GM23248 (cell line): ENCODE measurements at regions not wholly inside any gene's neighbourhood (a gene's known extent, or its start where the extent isn't known, plus 50 kb on each side); places are given as distances from the start of the nearest gene placed in this dataset.
"Not testable (repeated sequence)": the region's sequence is repeated elsewhere in the genome, so short reads cannot be mapped to it uniquely, and the experiment has no call there.

Experiments used
- DNase-seq: peaks from one replicate; pipeline ENCODE4 v3.0.0-alpha.2; 2015
- H2AFZ ChIP-seq: fragments of 200-600 bp; sonication (generic); 2 replicates; pipeline ENCODE4 v1.6.1; 2016; ENCODE audit warnings: antibody characterized with exemption
- H3F3A ChIP-seq: fragments of 200-600 bp; sonication (generic); 2 replicates; pipeline ENCODE4 v1.6.1; 2016; ENCODE audit warnings: mild to moderate bottlenecking, antibody characterized with exemption, mixed run types; ENCODE audit not compliant: insufficient read depth
- H3K27ac ChIP-seq: fragments of 200-600 bp; sonication (generic); 2 replicates; pipeline ENCODE4 v1.5.1; 2016; ENCODE audit warnings: mild to moderate bottlenecking
- H3K27me3 ChIP-seq: fragments of 200-600 bp; sonication (generic); replicated peaks from 2 replicates; pipeline ENCODE4 v1.6.1; 2016; ENCODE audit warnings: mild to moderate bottlenecking; ENCODE audit not compliant: insufficient read depth
- H3K36me3 ChIP-seq: fragments of 200-600 bp; sonication (generic); 2 replicates; pipeline ENCODE4 v1.6.1; 2016; ENCODE audit warnings: low read depth, mild to moderate bottlenecking
- H3K4me1 ChIP-seq: fragments of 200-600 bp; sonication (generic); 2 replicates; pipeline ENCODE4 v1.6.1; 2016; ENCODE audit warnings: mild to moderate bottlenecking; ENCODE audit not compliant: insufficient read depth
- H3K4me2 ChIP-seq: fragments of 200-600 bp; sonication (generic); one replicate; pipeline ENCODE4 v1.6.1; 2016; ENCODE audit warnings: mild to moderate bottlenecking; ENCODE audit not compliant: unreplicated experiment
- H3K4me3 ChIP-seq: fragments of 200-600 bp; sonication (generic); 2 replicates; pipeline ENCODE4 v1.5.1; 2016; ENCODE audit warnings: mild to moderate bottlenecking
- H3K79me2 ChIP-seq: fragments of 200-600 bp; sonication (generic); 2 replicates; pipeline ENCODE4 v1.6.1; 2016; ENCODE audit warnings: mild to moderate bottlenecking; ENCODE audit not compliant: insufficient read depth
- H3K9ac ChIP-seq: fragments of 200-600 bp; sonication (generic); 2 replicates; pipeline ENCODE4 v1.6.1; 2016; ENCODE audit warnings: mild to moderate bottlenecking
- H3K9me2 ChIP-seq: fragments of 200-600 bp; sonication (generic); 2 replicates; pipeline ENCODE4 v1.6.1; 2016; ENCODE audit warnings: mixed run types, mild to moderate bottlenecking, moderate library complexity; ENCODE audit not compliant: insufficient read depth
- H3K9me3 ChIP-seq: fragments of 200-600 bp; sonication (generic); one replicate; pipeline ENCODE4 v1.6.1; 2017; ENCODE audit warnings: low read depth
- H4K20me1 ChIP-seq: fragments of 200-600 bp; sonication (generic); 2 replicates; pipeline ENCODE4 v1.6.0; 2016; ENCODE audit not compliant: insufficient read depth
- EZH2 ChIP-seq: fragments of 200-600 bp; sonication (generic); IDR thresholded peaks from 2 replicates; pipeline ENCODE4 v1.6.1; 2018; ENCODE audit warnings: antibody characterized with exemption, mild to moderate bottlenecking; ENCODE audit not compliant: insufficient read depth, poor library complexity, severe bottlenecking
- EZH2phosphoT487 ChIP-seq: fragments of 200-600 bp; sonication (generic); IDR thresholded peaks from 2 replicates; pipeline ENCODE4 v1.6.1; 2018; ENCODE audit warnings: antibody characterized with exemption, moderate library complexity, mild to moderate bottlenecking, low read depth; ENCODE audit not compliant: insufficient read depth
- WGBS, 2 experiments: methylation state at CpG; one replicate each; pipeline ENCODE4 v1.1.6; 2015 to 2017; ENCODE audit warnings: low lambda C conversion rate in 2 of 2, low coverage in 1 of 2; ENCODE audit errors: missing lambda C conversion rate in 2 of 2; 5-methylcytosine and 5-hydroxymethylcytosine counted together
- in situ Hi-C: fragments of 300-500 bp; cut with MboI; formaldehyde crosslinking; loops from 2 replicates; pipeline ENCODE4 v1.15.0; 2020

DNA sequence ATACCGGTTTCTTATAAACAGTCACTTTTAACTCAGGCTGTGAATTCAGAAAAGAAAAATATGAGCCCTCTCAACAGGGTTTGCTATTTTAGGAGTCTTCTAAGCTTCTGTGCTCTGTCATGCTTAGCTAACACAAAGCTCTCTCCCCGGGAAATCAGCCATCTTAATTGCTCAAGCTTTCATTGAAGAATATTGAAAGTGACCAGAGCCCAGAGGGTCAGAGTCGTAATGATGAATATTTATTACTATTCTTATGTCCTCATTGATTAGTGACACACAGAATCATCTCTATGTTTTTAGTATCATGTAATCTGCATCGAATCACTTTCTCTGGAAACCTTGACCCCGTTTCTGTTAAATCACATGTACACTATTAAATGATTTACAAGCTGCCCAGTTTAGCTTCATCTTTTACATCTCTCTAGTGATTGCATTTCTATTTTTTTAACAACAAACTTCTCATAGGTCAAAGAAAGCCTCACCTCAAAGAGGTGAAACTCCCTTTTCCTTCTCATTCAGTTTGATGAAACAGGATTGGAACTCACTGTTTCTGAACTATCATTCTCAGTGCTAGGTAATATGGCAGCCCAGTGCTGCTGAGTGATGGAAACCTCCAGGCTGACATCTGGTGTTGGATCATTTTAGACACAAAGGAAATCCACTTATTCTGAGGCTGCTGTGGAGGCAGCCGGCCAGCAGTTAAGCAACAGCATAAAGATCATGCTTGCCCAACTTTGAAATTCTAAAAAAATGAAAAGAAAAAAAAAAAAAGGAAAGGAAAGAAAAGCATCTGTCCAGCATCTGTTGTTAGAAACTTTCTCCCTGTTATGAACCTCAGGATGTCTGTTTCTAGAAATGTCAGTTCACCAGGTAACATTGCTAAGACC, 96.3 kb downstream of the RFPL4B start:
- Histone ChIP-seq H4K20me1 (no peaks in the 10 kb centered on the region), H3K4me2 (no peak overlapping the region), H3K27me3 (no peaks in the 10 kb centered on the region), H3F3A (no peaks in the 10 kb centered on the region), H2AFZ (no peak overlapping the region), H3K9ac (no peak overlapping the region), H3K27ac (no peak overlapping the region), H3K79me2 (no peaks in the 10 kb centered on the region), H3K9me2 (no peaks in the 10 kb centered on the region), H3K4me1 (peaks cover 3% of the 10 kb centered on the region; the same call in 1 of the 2 replicates), H3K36me3 (no peaks in the 10 kb centered on the region), H3K4me3 (no peak overlapping the region), H3K9me3 (no peaks in the 10 kb centered on the region)
- in situ Hi-C loops, result no loop called here
- DNase-seq, result peak; percentile 83
- no peak for TF ChIP-seq EZH2
- no peak for TF ChIP-seq EZH2phosphoT487
- WGBS, 2 experiments, result 40 to 44% methylated on average over 6 of the region's 6 CpGs

DNA sequence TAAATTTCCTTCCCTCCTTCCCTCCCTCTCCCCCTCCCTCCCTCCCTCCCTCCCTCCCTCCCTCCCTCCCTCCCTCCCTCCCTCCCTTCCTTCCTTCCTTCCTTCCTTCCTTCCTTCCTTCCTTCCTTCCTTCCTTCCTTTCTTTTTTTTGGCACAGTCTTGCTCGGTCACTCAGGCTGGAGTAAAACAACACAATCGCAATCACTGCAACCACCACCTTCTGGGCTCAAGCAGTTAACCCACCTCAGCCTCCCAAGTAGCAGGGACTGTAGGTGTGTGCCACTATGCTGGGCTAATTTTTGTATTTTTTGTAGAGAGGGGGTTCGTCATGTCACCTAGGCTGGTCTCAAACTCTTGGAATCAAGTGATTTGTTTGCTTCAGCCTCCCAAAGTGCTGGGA, 101.7 kb downstream of the RFPL4B start:
- H3K9me2 ChIP-seq, H3K79me2 ChIP-seq, H3K27ac ChIP-seq, H4K20me1 ChIP-seq, H3K36me3 ChIP-seq, H3K27me3 ChIP-seq, DNase-seq, H3K4me1 ChIP-seq, H3K9me3 ChIP-seq, H3K4me2 ChIP-seq, H2AFZ ChIP-seq, H3K4me3 ChIP-seq, H3K9ac ChIP-seq, H3F3A ChIP-seq, in situ Hi-C loops: not testable (repeated sequence)
- 90% methylated on average over 3 of the region's 3 CpGs for WGBS, 2 experiments

DNA sequence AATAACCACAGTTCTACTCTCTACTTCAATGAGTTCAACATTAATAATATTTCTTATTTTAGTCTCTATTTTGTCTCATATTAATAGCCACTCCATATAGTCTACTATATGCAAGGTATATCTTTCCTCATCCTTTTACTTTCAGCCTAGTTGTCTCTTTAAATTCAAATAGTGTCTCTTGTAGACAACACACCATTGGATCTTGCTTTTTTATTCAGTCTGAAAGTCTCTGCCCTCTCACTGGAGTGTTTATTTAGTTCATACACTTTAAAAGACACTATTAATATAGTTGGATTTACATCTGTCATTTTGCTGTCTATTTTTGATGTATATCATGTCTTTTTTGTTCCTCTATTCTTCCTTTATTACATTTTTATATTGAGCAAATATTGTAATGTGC, 103.5 kb downstream of the RFPL4B start:
- TF ChIP-seq EZH2phosphoT487, result no peak
- TF ChIP-seq EZH2, result no peak
- in situ Hi-C loops, result no loop called here
- no peak for DNase-seq
- H3K4me1 ChIP-seq, result no peaks in the 10 kb centered on the region
- H3K9me2 ChIP-seq, result no peaks in the 10 kb centered on the region
- no peaks in the 10 kb centered on the region for H4K20me1 ChIP-seq
- no peak overlapping the region for H2AFZ ChIP-seq
- no peaks in the 10 kb centered on the region for H3K79me2 ChIP-seq
- no peak overlapping the region for H3K9ac ChIP-seq
- no peak overlapping the region for H3K4me3 ChIP-seq
- H3K36me3 ChIP-seq, result 0 out of 2 replicates have a peak, but pooled peaks cover 9% of the 10 kb centered on the region
- no peaks in the 10 kb centered on the region for H3K9me3 ChIP-seq
- no peak overlapping the region for H3K27ac ChIP-seq
- no peaks in the 10 kb centered on the region for H3K27me3 ChIP-seq
- H3K4me2 ChIP-seq, result no peak overlapping the region
- no peaks in the 10 kb centered on the region for H3F3A ChIP-seq

DNA sequence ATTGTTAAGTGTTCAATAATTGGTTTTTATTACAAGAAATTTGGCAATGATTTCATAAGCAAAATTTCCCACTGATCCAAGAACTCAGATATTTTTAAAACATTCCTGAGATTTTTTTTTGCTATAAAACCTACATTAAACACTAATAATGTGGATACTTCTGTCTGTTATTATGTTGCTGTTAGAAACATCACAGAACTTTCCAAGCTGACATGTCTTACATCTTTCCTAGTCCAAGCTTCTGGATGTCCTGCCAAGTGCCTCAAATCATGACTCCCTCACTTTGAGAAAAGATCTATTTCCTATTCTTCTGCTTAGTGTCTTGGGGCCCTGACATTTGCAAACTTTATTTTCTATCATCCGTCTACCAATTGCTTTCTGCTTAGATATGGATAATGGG, 110.8 kb downstream of the RFPL4B start:
- no peaks in the 10 kb centered on the region for H3K79me2 ChIP-seq
- peaks cover 8% of the 10 kb centered on the region; the same call in 1 of the 2 replicates for H3K4me1 ChIP-seq
- peak; percentile 15 for DNase-seq
- 30 to 61% methylated on average over 1 of the region's 1 CpG for WGBS, 2 experiments
- H3K9me2 ChIP-seq, result no peaks in the 10 kb centered on the region
- H2AFZ ChIP-seq, result 0 out of 2 replicates have a peak overlapping the region, but pooled peaks have one; percentile 31
- H3K4me3 ChIP-seq, result no peak overlapping the region
- H3K9me3 ChIP-seq, result no peaks in the 10 kb centered on the region
- no peaks in the 10 kb centered on the region for H3F3A ChIP-seq
- no peak overlapping the region for H3K27ac ChIP-seq
- no peaks in the 10 kb centered on the region for H3K36me3 ChIP-seq
- H3K9ac ChIP-seq, result no peak overlapping the region
- no peak overlapping the region for H3K4me2 ChIP-seq
- H4K20me1 ChIP-seq, result no peaks in the 10 kb centered on the region
- H3K27me3 ChIP-seq, result no peaks in the 10 kb centered on the region
- in situ Hi-C loops, result no loop called here
- TF ChIP-seq EZH2 (no peak), EZH2phosphoT487 (no peak)
